Heart right ventricle (tissue), 16 donors: ENCODE measurements at regions not wholly inside any gene's neighbourhood (a gene's known extent, or its start where the extent isn't known, plus 50 kb on each side); places are given as distances from the start of the nearest gene placed in this dataset.

Experiments used
- ATAC-seq, 8 donors: fragments of 200-7000 bp; cut with Tn5 transposase; one replicate each; pipeline ENCODE4 v1.9.1; 2020; ENCODE audit warnings: mild to moderate bottlenecking in 8 of 8, moderate library complexity in 8 of 8, moderate number of reproducible peaks in 1 of 8
- DNase-seq, 2 donors: peaks; one replicate each; pipeline ENCODE4 v3.0.0-alpha.2; 2020
- H3K27ac ChIP-seq, 10 donors: fragments of 200-600 bp; sonication (generic) in 2 of 10; one replicate each; pipeline versions ENCODE4 v1.5.0 to v1.8.0; 2020 to 2022; ENCODE audit warnings: mild to moderate bottlenecking in 3 of 10
- H3K27me3 ChIP-seq, 7 donors: fragments of 200-600 bp; one replicate each; pipeline ENCODE4 v1.8.0; 2021 to 2022; ENCODE audit warnings: mild to moderate bottlenecking in 2 of 7
- H3K36me3 ChIP-seq, 9 donors: fragments of 200-600 bp; sonication (generic) in 1 of 9; one replicate each; pipeline versions ENCODE4 v1.5.0 to v1.8.0; 2020 to 2022; ENCODE audit warnings: mild to moderate bottlenecking in 2 of 9
- H3K4me1 ChIP-seq, 9 donors: fragments of 200-600 bp; sonication (generic) in 1 of 9; one replicate each; pipeline versions ENCODE4 v1.5.0 to v1.8.0; 2020 to 2022; ENCODE audit warnings: mild to moderate bottlenecking in 4 of 9
- H3K4me3 ChIP-seq, 10 donors: fragments of 200-600 bp; sonication (generic) in 2 of 10; one replicate each; pipeline versions ENCODE4 v1.5.0 to v1.8.0; 2020 to 2022; ENCODE audit warnings: mild to moderate bottlenecking in 7 of 10, moderate library complexity in 2 of 10
- H3K9me3 ChIP-seq, 11 donors: fragments of 200-600 bp in 10 of 11; sonication (generic) in 2 of 11; one replicate each; pipeline versions ENCODE4 v1.5.0 to v1.8.0; 2013 to 2022; ENCODE audit warnings: mild to moderate bottlenecking in 2 of 11, control low read depth in 1 of 11, moderate library complexity in 1 of 11
- CTCF ChIP-seq, 9 donors: fragments of 200-600 bp; sonication (generic) in 2 of 9; IDR thresholded peaks; one replicate each; pipeline versions ENCODE4 v1.5.0 to v1.8.0; 2021 to 2022; ENCODE audit warnings: antibody characterized with exemption in 9 of 9, mild to moderate bottlenecking in 5 of 9, moderate library complexity in 1 of 9
- WGBS, 2 donors: extraction: QIAGEN DNeasy Blood & Tissue Kit; methylation state at CpG; one replicate each; pipeline ENCODE4 v1.1.7; 2013; ENCODE audit warnings: inconsistent platforms in 1 of 2; 5-methylcytosine and 5-hydroxymethylcytosine counted together
- intact Hi-C, 10 donors: fragments of 100-400 bp; cut with DNase I; formaldehyde crosslinking; loops; one replicate each; pipeline versions ENCODE4 v1.11.1 to v1.14.2; 2022
- donor health status: Arrhythmogenic right ventricular cardiomyopathy.
- donor health status: ischemic (EF 13 %, LVEDD 7.1; RV severe dilation, severe dysfunction).
- donor health status: healthy with polysubstance abuse.
- donor health status: DM: no; HTN: yes; CAD: no.
- donor health status: DM: no; HTN: no; CAD: no.
- donor health status: ischemic (EF 25% LVEDD 6.9; RV normal size, moderate dysfunction).
- donor health status: ischemic (EF 25% LVEDD 5.7; RV mildly dilated, moderate dysfunction).
- donor health status: healthy.
- donor health status: DM: yes; HTN: yes; CAD: no.
- donor health status: Ischemic cardiomyopathy.
- donor health status: ischemic (EF 35%, LVEDD 5.7; RV mildly dilated, moderate dysfunction).
- donor health status: nonischemic (EF 11% LVEDD 7.7; RV severe dilation, severe dysfunction).
- donor health status: DM: yes; HTN: yes; CAD: no.
- donor health status: PGD.
- donor health status: ischemic (EF 29% LVEDD 5.4; RV normal size, mild dysfunction).
- donor health status: nonischemic (EF 23%, LVEDD 6.1; RV moderate dilation, normal function).

GRCh38 chr20:23253524-23253923 is 97.1 kb upstream of the NXT1 start:
- ATAC-seq (no peak), DNase-seq (no peak)
- TF ChIP-seq CTCF (IDR thresholded peaks at IDR 0.05) = no peak
- H3K4me3 ChIP-seq = no peak overlapping the region
- peaks cover 11 to 35% (median 30%) of the 10 kb centered on the region in 9 donors for H3K4me1 ChIP-seq
- H3K27ac ChIP-seq = no peak overlapping the region
- 90 to 94% methylated on average over 3 of the region's 3 CpGs for WGBS, 2 donors
- no peaks in the 10 kb centered on the region for H3K36me3 ChIP-seq
- H3K27me3 ChIP-seq = peaks cover 0 to 16% (median 0%) of the 10 kb centered on the region in 7 donors
- no peaks in the 10 kb centered on the region for H3K9me3 ChIP-seq
- intact Hi-C loops = loop anchor here in 1 of 10 donors (10.0 kb wide), 1 partner anchor 61 kb away; no protein-coding TSS in a partner anchor

GRCh38 chr20:23251779-23252178 is 98.8 kb upstream of the NXT1 start:
- no peak for ATAC-seq
- H3K27me3 ChIP-seq = peaks cover 0 to 16% (median 0%) of the 10 kb centered on the region in 7 donors
- no peak for DNase-seq
- peaks cover under 1 to 30% (median 22%) of the 10 kb centered on the region in 9 donors for H3K4me1 ChIP-seq
- 93 to 95% methylated on average over 6 of the region's 6 CpGs for WGBS, 2 donors
- TF ChIP-seq CTCF (IDR thresholded peaks at IDR 0.05) = no peak
- no peak overlapping the region for H3K4me3 ChIP-seq
- H3K9me3 ChIP-seq = no peaks in the 10 kb centered on the region
- H3K27ac ChIP-seq = no peak overlapping the region
- no peaks in the 10 kb centered on the region for H3K36me3 ChIP-seq
- intact Hi-C loops = loop anchor here in 1 of 10 donors (10.0 kb wide), 1 partner anchor 63 kb away; no protein-coding TSS in a partner anchor

- intact Hi-C loops = loop anchor here in 9 of 10 donors (5.0 to 10.0 kb wide), 10 partner anchors 45 to 557 kb away; no protein-coding TSS in a partner anchor
These were observed 101.0 kb upstream of the NXT1 start for GRCh38 chr20:23249541-23249940.

GRCh38 chr20:23248461-23248882 is 102.1 kb upstream of the NXT1 start:
- ATAC-seq (peak in 1 of 8 donors; percentile 26), DNase-seq (no peak)
- H3K4me1 ChIP-seq = peaks cover 0 to 31% (median 22%) of the 10 kb centered on the region in 9 donors
- no peak overlapping the region for H3K4me3 ChIP-seq
- intact Hi-C loops = loop anchor here in 9 of 10 donors (5.0 to 10.0 kb wide), 10 partner anchors 46 to 556 kb away; no protein-coding TSS in a partner anchor
- TF ChIP-seq CTCF (IDR thresholded peaks at IDR 0.05) = no peak
- peaks cover 0 to 7% (median 0%) of the 10 kb centered on the region in 7 donors for H3K27me3 ChIP-seq
- H3K36me3 ChIP-seq = no peaks in the 10 kb centered on the region
- peak overlapping the region in 1 of 10 donors; percentile 23 for H3K27ac ChIP-seq
- 45 to 50% methylated on average over 2 of the region's 2 CpGs for WGBS, 2 donors
- H3K9me3 ChIP-seq = no peaks in the 10 kb centered on the region

More at GRCh38 chr20:23249541-23249940, 101.0 kb upstream of the NXT1 start:
- Histone ChIP-seq H3K4me3 (no peak overlapping the region), H3K36me3 (no peaks in the 10 kb centered on the region), H3K27ac (no peak overlapping the region), H3K4me1 (peaks cover 0 to 31% (median 22%) of the 10 kb centered on the region in 9 donors), H3K9me3 (no peaks in the 10 kb centered on the region), H3K27me3 (peaks cover 0 to 9% (median 0%) of the 10 kb centered on the region in 7 donors)
- no peak for DNase-seq
- WGBS, 2 donors = 83 to 84% methylated on average over 4 of the region's 4 CpGs
- TF ChIP-seq CTCF (IDR thresholded peaks at IDR 0.05) = no peak
- no peak for ATAC-seq
